Activated T-helper 1 cell treated with anti-CD3 and anti-CD28 coated beads, Interleukin-12 subunit alpha, Interleukin-12 subunit beta, Interleukin-2, Interleukin-4 antibody, amounts not matched to agents 30 ng/mL and 10 ng/mL and 1 ng/mL, durations not matched to agents 14 hours and 24 hours and 36 hours (primary cell): ENCODE measurements at regions not wholly inside any gene's neighbourhood (a gene's known extent, or its start where the extent isn't known, plus 50 kb on each side); places are given as distances from the start of the nearest gene placed in this dataset.
A peak's percentile ranks its signal among the peaks of the same experiment; 100 is the strongest.

Source experiments
- DNase-seq: peaks from one replicate; pipeline ENCODE4 v3.0.0; 2021; ENCODE audit warnings: low spot score
- H3K27ac Mint-ChIP-seq: one replicate; pipeline ENCODE4 v1.8.0; 2021; ENCODE audit warnings: mild to moderate bottlenecking, mixed read lengths
- H3K27me3 Mint-ChIP-seq: one replicate; pipeline ENCODE4 v1.8.0; 2022; ENCODE audit warnings: mild to moderate bottlenecking, moderate library complexity, mixed read lengths; ENCODE audit not compliant: insufficient read depth
- H3K36me3 Mint-ChIP-seq: one replicate; pipeline ENCODE4 v1.8.0; 2021; ENCODE audit warnings: low read depth, mixed read lengths
- H3K4me1 Mint-ChIP-seq: one replicate; pipeline ENCODE4 v1.8.0; 2021; ENCODE audit warnings: low read depth, mixed read lengths
- H3K4me3 Mint-ChIP-seq: one replicate; pipeline ENCODE4 v1.8.0; 2021; ENCODE audit warnings: mild to moderate bottlenecking, moderate library complexity, mixed read lengths
- H3K9me3 Mint-ChIP-seq: one replicate; pipeline ENCODE4 v1.8.0; 2021; ENCODE audit warnings: mixed read lengths
- intact Hi-C: fragments of 100-400 bp; cut with micrococcal nuclease; formaldehyde crosslinking; loops from one replicate; pipeline ENCODE4 v1.15.1; 2024

DNA sequence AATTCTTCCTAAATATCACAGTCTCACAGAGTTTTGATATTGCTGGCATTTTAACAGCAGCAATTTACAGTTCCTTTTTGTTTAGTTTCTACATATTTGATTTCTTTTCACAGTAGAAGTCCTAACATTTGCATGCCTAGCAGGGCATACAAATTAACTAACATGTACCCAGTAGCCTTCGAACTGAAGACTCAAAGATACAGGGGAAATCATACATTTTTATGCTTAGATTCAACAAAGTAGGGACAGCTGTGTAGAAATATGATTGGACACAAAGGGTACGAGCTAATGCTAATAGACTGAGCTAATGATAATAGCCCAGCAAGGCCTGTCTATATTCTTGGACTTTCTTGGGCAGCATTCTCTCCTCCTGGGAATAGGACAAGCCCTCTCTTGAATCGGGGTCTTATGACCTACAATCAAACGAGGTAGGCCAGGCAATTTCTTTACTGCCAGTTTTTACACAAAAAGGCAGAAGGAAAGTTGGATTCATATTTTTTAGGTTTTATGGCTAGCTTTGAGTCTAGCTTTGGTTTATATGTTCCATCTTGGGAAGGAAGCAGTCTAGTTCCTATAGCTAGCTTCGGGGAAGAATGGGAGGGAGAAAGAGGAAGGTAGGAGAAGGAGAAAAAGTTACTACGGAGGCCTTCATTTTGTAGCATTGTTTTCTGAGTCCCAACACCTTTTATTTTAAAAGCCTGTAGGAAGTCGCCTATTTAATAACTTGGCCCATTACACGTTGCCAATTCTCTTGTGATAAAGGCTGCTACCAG is 115.8 kb downstream of the HFE start:
- intact Hi-C loops, result no loop called here
- Mint-ChIP-seq H3K36me3 (no peaks in the 10 kb centered on the region), H3K4me1 (peaks cover 39% of the 10 kb centered on the region), H3K9me3 (no peaks in the 10 kb centered on the region), H3K4me3 (peak overlapping the region; percentile 60), H3K27ac (peak overlapping the region; percentile 77), H3K27me3 (peaks cover 2% of the 10 kb centered on the region)
- DNase-seq, result no peak

DNA sequence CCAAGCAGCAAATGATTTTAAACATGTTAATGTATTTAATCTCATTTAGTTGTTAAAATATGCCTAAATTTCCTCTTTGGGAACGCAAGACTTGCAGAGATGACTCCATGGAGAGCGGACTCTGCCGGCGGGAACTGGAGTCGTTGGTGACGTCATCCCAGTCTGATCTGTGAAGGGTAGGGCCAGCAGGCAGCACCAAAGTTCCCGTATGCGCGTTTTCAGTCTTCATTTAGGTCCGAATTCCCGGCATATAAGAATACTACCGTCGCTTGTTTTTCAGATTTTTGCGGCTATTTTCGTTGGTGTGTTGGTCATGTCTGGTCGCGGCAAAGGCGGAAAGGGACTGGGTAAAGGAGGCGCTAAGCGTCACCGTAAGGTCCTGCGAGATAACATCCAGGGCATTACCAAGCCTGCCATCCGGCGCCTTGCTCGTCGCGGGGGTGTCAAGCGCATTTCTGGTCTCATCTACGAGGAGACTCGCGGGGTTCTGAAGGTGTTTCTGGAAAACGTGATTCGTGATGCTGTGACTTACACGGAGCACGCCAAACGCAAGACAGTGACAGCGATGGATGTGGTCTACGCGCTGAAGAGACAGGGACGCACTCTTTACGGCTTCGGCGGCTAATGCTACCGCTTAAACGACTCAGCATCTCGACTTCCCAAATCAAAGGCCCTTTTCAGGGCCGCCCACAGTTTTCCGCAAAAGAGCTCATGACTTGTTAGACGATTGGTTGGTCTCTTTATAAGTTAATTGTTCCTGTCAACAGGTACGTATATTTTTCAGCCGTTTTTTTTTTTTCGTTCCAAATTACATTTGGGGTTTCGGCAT is 117.3 kb downstream of the HFE start:
- Mint-ChIP-seq H3K4me1 (peaks cover 33% of the 10 kb centered on the region), H3K36me3 (no peaks in the 10 kb centered on the region), H3K27me3 (peaks cover 2% of the 10 kb centered on the region), H3K4me3 (no peak overlapping the region), H3K27ac (no peak overlapping the region), H3K9me3 (no peaks in the 10 kb centered on the region)
- peak; percentile 82 for DNase-seq
- intact Hi-C loops, result loop anchor here (1.0 to 2.0 kb wide), 8 partner anchors 12 to 172 kb away; a partner anchor contains a TSS

DNA sequence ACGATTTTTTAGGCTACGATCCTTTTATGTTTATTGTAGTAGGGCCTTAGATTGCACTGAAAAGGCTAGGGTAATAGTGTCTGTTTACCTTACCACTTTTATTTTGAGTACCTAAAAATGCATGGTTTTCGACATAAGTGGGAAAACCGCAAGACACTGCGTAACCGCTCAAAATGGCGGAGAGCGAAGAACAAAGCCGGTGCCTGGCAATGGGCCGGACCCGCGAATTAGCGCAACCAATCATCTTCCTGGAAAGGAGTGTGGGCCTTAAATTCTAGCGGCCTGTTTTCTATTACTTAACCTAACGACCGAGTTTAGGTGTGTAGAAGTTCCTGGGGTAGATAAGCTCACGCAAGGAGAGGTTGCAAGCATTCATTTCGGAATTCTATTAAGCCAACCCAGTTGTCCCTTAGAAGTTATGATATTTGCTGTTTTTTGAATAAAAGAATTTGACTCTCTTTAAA is 118.0 kb downstream of the HFE start:
- H3K27me3 Mint-ChIP-seq, result peaks cover 2% of the 10 kb centered on the region
- H3K4me3 Mint-ChIP-seq, result no peak overlapping the region
- peaks cover 26% of the 10 kb centered on the region for H3K4me1 Mint-ChIP-seq
- peak; percentile 78 for DNase-seq
- intact Hi-C loops, result loop anchor here (1.0 to 2.0 kb wide), 4 partner anchors 46 to 172 kb away; a partner anchor contains a TSS
- H3K27ac Mint-ChIP-seq, result no peak overlapping the region
- H3K36me3 Mint-ChIP-seq, result no peaks in the 10 kb centered on the region
- no peaks in the 10 kb centered on the region for H3K9me3 Mint-ChIP-seq

DNA sequence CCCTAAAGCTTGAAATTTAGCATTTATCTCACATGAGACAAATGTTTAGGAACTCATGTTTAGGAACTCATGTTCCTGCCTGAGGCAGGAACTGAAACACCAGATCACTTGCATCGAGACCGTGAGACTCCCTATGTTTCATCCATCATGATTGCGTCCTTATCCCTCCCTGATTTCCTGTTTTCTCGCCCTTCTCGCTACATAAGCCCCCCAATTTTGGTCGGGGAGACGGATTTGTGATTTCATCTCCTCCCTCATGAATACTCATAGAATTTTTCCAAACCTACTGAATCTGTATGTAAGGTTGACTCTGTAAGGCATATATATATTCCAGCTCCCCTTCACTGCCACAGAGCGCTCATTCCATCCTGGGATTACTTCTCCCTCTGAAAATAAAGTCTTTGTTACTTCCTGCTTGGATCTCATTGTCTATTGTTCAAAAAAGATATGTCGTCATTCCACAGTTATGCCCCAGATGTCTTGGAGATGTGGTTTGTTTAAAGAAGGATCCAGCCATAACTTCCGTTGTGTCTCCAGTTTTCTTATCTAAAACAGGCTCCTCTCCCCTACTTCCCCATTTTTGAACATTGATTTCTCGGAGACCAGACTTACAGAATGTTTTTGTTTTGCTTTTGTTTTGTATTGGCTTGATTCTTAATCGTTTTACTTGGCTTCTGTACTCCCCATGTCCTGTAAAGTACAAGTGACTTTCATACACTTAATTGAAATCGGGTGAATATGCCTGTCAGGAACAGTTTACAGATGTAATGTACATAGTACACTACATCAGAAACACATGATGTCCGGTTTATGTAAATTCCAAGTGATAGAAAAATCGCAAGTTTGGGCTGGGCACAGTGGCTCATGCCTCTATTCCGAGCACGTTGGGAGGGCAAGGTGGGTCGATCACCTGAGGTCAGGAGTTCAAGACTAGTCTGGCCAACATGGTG is 118.7 kb downstream of the HFE start:
- DNase-seq, result no peak
- H3K9me3 Mint-ChIP-seq, result no peaks in the 10 kb centered on the region
- H3K36me3 Mint-ChIP-seq, result no peaks in the 10 kb centered on the region
- H3K27ac Mint-ChIP-seq, result no peak overlapping the region
- peaks cover 2% of the 10 kb centered on the region for H3K27me3 Mint-ChIP-seq
- H3K4me1 Mint-ChIP-seq, result peaks cover 24% of the 10 kb centered on the region
- no peak overlapping the region for H3K4me3 Mint-ChIP-seq
- intact Hi-C loops, result loop anchor here (1.0 to 2.0 kb wide), 4 partner anchors 47 to 173 kb away; a partner anchor contains a TSS

DNA sequence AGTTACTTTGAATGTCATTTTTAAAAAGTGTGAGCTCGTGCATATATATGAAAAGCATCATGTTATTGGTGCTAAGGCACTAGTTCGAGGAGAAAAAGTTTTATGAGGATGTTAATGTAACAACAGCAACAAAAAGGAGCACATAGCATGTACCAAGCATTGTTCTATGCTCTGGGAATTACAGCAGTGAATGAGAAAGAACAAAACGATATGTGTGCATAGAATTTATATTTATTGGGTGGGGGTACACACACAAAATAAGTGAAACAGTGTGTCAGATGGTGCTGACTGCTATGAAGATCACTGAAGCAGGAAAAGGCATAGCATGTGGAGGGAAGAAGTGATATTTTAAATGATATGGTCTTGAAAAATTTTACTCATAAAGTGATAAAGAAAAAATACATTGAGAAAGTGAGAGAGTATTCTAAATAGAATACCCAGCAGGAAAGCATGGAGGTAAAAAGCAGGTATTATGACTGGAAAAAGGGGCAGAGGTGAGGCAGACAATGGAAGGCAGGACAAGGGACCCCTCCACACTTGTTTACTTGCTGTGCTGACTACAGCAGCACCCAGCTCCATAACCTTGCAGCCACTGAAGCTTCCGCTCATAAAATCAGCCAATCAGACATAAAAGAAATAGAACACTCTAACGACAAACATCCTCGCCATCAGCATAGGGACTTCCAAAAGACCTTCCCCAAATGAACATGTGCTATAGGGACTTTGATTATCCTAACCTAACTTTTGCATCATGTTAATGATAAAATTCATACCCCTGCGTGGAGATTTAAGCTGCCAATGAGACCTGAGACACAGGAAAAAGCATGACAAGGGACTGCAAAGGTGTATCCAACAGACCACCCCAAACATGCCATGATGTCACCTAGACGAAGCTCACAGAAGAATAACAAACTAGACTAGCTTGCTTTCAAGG is 119.9 kb downstream of the HFE start:
- Mint-ChIP-seq H3K36me3 (no peaks in the 10 kb centered on the region), H3K27me3 (peaks cover 2% of the 10 kb centered on the region), H3K4me1 (peaks cover 18% of the 10 kb centered on the region), H3K4me3 (no peak overlapping the region), H3K27ac (no peak overlapping the region), H3K9me3 (no peaks in the 10 kb centered on the region)
- DNase-seq, result no peak
- intact Hi-C loops, result no loop called here

DNA sequence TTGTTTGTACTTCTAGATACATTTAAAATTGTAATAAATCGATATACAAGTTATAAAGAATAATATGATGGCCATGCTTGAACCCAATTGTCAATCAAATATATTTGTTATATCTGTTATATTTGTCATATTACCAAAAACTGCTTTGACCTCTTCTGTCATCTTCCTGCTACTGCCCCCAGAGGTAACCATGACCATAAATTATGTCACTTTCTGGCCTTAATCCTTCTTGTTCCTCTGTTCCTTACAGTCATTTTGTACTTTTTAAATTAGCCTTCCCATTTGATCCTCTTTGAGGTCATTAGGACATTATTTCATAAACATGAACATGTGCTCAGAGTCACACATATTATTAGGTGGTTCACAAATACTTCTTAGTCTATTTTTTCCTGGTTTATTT is 124.7 kb downstream of the HFE start:
- no peak overlapping the region for H3K27ac Mint-ChIP-seq
- peaks cover 11% of the 10 kb centered on the region for H3K4me1 Mint-ChIP-seq

GRCh38 chr6:26213334-26214075 is 126.3 kb downstream of the HFE start:
- no peaks in the 10 kb centered on the region for H3K9me3 Mint-ChIP-seq
- peaks cover 11% of the 10 kb centered on the region for H3K4me1 Mint-ChIP-seq
- no peak overlapping the region for H3K27ac Mint-ChIP-seq
- intact Hi-C loops, result no loop called here
- no peak for DNase-seq
- no peaks in the 10 kb centered on the region for H3K27me3 Mint-ChIP-seq
- peaks cover 2% of the 10 kb centered on the region for H3K36me3 Mint-ChIP-seq
- no peak overlapping the region for H3K4me3 Mint-ChIP-seq

More for the DNA sequence above, 124.7 kb downstream of the HFE start:
- no peak overlapping the region for H3K4me3 Mint-ChIP-seq
- H3K9me3 Mint-ChIP-seq, result no peaks in the 10 kb centered on the region
- intact Hi-C loops, result no loop called here
- H3K27me3 Mint-ChIP-seq, result no peaks in the 10 kb centered on the region
- DNase-seq, result no peak
- H3K36me3 Mint-ChIP-seq, result peaks cover 2% of the 10 kb centered on the region

DNA sequence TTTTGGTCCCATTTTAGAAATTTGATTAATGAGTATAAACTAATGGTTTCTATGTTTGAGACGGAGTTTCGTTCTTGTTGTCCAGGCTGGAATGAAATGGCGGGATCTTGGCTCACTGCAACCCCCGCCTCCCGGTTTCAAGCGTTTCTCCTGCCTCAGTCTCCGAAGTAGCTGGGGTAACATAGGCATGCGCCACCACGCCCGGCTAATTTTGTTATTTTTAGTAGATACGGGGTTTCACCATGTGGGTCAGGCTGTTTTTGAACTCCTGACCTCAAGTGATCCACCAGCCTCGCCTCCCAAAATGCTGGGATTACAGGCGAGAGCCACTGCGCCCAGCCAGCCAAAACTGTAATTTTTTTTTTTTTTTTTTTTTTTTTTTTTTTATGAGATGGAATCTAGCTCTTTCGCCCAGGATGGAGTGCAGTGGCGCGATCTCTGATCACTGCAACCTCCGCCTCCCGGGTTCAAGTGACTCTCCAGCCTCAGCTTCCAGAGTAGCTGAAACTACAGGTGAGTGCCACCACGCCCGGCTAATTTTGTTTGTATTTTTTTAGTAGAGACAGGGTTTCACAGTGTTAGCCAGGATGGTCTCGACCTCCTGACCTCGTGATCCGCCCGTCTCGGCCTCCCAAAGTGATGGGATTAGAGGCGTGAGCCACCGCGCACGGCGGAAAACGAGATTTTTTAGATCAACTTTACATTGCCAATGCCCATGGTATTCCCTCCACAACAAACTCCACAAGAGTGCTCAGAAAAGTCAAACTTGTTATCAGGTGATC is 127.8 kb downstream of the HFE start:
- no peaks in the 10 kb centered on the region for H3K27me3 Mint-ChIP-seq
- peaks cover 11% of the 10 kb centered on the region for H3K4me1 Mint-ChIP-seq
- peaks cover 2% of the 10 kb centered on the region for H3K36me3 Mint-ChIP-seq
- H3K27ac Mint-ChIP-seq, result no peak overlapping the region
- no peak for DNase-seq
- no peaks in the 10 kb centered on the region for H3K9me3 Mint-ChIP-seq
- intact Hi-C loops, result no loop called here
- no peak overlapping the region for H3K4me3 Mint-ChIP-seq

GRCh38 chr6:26215585-26216358 is 128.5 kb downstream of the HFE start:
- no peak for DNase-seq
- H3K9me3 Mint-ChIP-seq, result no peaks in the 10 kb centered on the region
- intact Hi-C loops, result loop anchor here (1.0 to 2.0 kb wide), 12 partner anchors 9 to 1657 kb away; a partner anchor contains a TSS

DNA sequence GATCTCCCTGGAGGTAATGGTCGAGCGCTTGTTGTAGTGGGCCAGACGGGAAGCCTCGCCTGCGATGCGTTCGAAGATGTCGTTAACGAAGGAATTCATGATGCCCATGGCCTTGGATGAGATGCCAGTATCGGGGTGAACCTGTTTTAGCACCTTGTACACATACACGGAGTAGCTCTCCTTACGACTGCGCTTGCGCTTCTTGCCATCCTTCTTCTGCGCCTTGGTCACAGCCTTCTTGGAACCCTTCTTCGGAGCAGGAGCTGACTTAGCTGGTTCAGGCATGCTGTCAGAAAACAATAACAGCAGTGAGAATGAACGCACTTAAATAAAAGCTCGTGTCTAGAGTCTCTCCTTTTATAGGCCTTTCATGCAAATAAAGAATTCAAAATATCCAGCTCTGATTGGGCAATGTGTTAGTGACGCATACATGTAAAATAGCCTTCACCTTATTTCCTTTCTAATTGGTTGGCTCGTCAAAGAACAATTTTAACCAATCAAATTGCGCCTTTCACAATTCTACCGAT is 129.2 kb downstream of the HFE start:
- intact Hi-C loops, result loop anchor here (1.0 to 2.0 kb wide), 12 partner anchors 8 to 1656 kb away; a partner anchor contains a TSS
- Mint-ChIP-seq H3K36me3 (peaks cover 2% of the 10 kb centered on the region), H3K9me3 (no peaks in the 10 kb centered on the region), H3K4me3 (no peak overlapping the region), H3K27ac (no peak overlapping the region), H3K4me1 (peaks cover 11% of the 10 kb centered on the region), H3K27me3 (no peaks in the 10 kb centered on the region)
- DNase-seq, result peak; percentile 86

More at GRCh38 chr6:26215585-26216358, 128.5 kb downstream of the HFE start:
- peaks cover 2% of the 10 kb centered on the region for H3K36me3 Mint-ChIP-seq
- H3K4me1 Mint-ChIP-seq, result peaks cover 11% of the 10 kb centered on the region
- H3K27me3 Mint-ChIP-seq, result no peaks in the 10 kb centered on the region
- no peak overlapping the region for H3K27ac Mint-ChIP-seq
- no peak overlapping the region for H3K4me3 Mint-ChIP-seq
